DMS53 treated with DMSO at 0.1 percent for 48 hours (cell line): ENCODE measurements at regions not wholly inside any gene's neighbourhood (a gene's known extent, or its start where the extent isn't known, plus 50 kb on each side); places are given as distances from the start of the nearest gene placed in this dataset.

Experiments used
- DNase-seq: peaks from one replicate; lab custom pipeline; 2025; ENCODE audit not compliant: unreplicated experiment; lab: John Stamatoyannopoulos, UW

GRCh38 chr4:56209767-56210166 is 177.5 kb downstream of the AASDH start:
- DNase-seq = no peak

DNA sequence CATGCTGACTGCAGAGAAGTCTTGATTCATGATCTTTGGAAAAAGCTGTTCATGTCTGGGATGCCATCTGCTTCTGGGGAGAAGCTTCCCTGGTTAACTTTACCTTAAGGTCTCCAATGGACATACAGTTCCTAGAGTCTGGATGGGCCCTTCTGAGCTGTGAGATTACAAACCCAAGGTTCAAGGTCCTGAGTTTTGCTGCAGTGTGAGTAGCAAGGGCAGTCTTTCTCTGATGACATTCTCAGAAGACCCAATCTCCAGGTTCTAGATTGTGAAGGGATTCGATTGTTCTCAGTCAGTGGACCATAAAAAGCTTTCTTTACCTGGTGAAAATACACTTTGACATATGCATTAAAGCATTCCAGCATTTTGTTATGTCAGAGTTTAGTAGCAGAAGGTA is 179.2 kb downstream of the AASDH start:
- no peak for DNase-seq

GRCh38 chr4:56206258-56206657 is 181.0 kb downstream of the AASDH start:
- DNase-seq = no peak

- no peak for DNase-seq
These were observed 187.0 kb downstream of the AASDH start for GRCh38 chr4:56200275-56200674.

DNA sequence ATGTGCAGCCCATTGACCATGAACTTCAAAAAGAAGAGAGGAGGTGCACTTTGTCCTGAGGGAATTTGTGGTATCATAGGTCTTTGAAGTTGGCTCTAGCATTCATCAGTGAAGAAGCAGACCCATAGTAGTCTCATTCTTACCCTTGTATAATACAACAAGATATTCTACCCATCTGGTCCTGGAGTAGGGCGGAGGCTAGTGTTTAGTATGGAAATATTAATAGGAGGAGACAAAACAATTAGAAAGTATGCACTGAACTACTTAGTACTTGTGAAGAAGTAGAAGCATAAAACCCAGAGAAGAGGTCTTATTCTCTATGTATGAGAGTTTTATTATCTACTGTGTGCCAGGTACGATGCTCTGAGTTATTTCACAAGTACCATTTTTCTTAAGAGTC is 189.0 kb downstream of the AASDH start:
- no peak for DNase-seq

GRCh38 chr4:56197387-56197786 is 189.9 kb downstream of the AASDH start:
- DNase-seq = no peak

- no peak for DNase-seq
These were observed 192.3 kb downstream of the AASDH start for GRCh38 chr4:56195025-56195424.

DNA sequence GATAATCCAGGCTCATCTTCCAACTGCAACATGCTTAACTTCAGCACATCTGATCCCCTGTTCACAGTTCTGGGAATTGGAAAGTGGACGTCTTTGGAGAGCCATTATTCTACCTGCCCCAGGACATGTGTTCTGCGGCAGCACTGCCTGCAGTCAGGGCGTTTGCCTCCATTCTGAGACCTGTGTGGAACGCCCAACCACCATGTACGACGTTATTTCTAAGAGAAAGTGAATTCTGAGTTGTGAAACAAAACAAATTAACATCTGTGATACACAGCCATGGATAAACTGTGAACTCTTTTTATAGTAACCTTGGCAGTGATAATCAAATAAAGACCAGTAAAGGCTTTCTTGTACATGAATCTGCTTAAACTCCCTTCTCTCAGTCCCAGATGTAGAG is 195.8 kb downstream of the AASDH start:
- DNase-seq = no peak

- DNase-seq = no peak
These were observed 199.6 kb downstream of the AASDH start for GRCh38 chr4:56187688-56188087.

- DNase-seq = no peak
These were observed 200.3 kb downstream of the AASDH start for GRCh38 chr4:56186808-56187523.

DNA sequence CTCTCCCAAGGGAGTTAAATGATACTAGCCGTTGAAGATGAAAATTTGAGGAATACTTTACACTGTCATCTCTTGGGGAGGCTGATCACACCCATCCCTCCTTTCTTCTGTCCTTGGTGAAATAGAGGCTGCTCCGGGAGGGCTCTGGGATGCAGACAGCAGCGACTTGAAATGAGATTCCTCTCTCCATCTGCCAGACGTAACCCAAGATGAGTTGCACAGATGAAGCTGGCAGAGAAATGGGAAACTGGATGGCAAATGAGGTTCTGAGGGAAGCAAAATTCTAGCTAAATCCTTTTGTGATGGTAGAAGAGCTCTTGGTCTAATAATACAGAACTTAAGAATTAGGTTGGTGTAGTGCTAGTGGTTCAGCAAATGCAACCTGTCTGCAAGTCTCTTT is 201.4 kb downstream of the AASDH start:
- DNase-seq = no peak

DNA sequence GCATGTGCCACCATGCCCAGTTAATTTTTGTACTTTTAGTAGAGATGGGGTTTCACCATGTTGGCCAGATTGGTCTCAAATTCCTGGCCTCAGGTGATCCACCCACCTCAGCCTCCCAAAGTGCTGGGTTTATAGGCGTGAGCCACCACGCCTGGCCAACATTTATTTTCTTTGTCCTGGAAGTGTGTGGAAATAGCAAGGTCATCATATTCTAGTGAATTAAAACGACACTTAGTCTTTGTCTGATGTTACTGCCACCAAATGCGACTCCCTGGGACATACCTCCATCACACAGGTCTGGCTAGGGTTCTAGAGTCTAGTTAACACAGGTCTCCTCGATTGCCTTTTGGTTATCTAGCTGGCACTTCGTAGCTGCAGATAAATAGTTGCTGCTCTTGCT is 203.1 kb downstream of the AASDH start:
- DNase-seq = no peak

- no peak for DNase-seq
These were observed 203.8 kb downstream of the AASDH start for GRCh38 chr4:56183344-56183959.

GRCh38 chr4:56182356-56182755 is 204.9 kb downstream of the AASDH start:
- DNase-seq = no peak

DNA sequence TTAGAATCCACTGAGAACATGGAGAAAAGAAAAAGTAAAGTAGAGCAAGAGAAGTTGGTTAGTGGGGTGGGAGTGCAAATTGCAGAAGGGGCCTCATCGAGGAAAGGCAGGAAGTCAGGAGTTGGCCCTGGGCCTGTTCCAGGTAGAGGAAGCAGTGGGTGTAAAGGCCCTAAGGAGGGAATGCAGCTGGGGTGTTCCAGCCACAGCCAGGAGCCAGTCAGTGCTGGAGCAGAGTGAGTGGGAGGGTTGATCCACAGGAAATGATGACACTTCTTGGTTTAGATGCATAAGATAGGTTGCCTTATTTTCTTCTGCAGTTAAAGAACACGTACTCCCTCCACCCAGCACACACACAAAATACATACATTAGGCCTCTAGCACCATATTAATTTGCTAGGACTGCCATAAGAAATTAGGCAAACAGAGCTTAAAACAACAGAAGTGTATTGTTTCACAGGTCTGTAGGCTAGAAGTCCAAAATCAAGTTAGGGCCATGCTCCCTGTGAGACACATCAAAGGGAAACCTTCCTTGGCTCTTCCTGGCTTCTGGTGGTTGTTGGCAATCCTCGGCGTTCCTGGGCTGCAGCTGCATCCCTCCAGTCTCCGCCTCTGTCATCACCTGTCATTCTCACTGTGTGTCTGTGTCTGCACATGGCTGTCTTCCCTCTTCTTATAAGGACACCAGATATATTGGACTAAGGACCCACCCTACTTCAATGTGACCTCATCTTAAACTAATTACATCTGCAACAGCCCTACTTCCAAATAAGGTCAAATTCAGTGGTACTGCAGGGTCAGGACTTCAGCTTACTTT is 205.9 kb downstream of the AASDH start:
- no peak for DNase-seq

DNA sequence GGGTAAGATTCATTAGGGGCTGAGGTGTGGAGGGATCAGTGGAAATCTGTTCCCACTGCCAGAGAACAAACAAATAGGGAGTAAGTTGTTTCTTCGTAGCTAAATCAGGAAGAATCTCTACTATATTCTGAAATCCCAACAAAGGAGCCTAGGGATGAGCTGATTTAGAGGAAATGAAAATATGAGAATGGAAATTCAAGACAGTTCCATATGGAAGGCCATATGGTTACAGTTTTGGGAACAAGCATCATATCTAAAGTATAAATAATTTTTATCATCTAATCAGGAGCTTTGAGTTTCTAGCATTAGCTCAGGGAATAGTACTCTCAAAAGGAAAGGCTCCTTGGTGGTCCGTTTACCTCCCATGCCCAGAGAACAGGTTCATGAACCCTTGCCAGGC is 218.2 kb downstream of the AASDH start:
- DNase-seq = no peak

- no peak for DNase-seq
These were observed 216.2 kb downstream of the CEP135 start for GRCh38 chr4:56164907-56165306.

DNA sequence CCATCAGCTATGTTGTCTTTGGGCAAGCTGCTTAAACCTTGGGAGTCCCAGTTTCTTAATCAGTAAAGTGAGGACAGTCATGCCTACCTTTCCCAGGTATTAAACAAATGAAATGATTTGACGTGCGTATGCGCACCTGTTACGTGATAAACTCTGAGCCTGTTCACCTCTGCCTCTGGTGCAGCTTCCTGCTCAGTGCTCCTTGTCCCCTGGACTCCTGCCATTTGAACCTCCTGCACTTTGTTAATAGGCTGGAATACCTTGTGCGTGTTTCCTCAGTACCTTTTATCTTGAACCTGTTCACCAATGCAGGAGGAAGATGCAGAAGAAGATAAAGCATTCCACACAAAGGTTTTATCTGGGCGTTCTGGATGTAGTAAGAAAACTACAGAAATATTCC is 211.9 kb downstream of the CEP135 start:
- no peak for DNase-seq

- DNase-seq = no peak
These were observed 209.7 kb downstream of the CEP135 start for GRCh38 chr4:56158483-56158882.

DNA sequence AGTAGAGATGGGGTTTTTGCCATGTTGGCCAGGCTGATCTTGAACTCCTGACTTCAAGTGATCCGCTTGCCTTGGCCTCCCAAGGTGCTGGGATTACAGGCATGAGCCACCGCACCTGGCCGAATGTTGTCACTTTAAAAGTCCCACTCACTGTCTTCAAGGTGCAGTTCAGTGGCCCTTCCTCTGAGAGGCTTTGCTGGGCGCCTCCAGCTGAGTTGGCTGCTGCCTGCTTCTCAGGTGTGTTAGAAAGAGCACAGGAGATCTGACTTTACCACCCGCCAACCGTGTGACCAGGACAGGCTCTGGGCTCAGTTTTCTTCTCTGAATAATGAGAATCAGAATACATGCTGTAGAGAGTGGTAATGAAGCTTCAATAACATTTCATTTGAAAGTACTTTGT is 207.4 kb downstream of the CEP135 start:
- no peak for DNase-seq

DNA sequence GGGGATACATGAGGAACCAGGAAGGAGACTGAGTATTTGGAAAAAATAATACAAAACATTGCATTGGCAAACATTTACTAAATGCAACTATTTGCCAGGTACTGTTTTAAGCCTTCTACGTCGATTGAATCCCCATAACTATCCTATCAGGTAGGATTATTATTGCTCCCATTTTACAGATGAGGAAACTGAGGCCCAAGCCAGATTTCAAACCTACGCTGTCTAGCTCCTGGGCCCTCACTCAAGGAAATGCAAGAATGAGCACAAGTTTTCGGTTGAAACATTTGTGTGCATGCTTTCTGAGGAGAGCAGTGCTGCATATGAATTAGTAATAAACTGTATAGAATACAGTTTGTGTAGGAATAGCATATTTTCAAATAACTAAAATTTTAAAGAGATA is 206.7 kb downstream of the CEP135 start:
- DNase-seq = no peak

- no peak for DNase-seq
These were observed 200.8 kb downstream of the CEP135 start for GRCh38 chr4:56149591-56149990.
